GM18505 (cell line): ENCODE measurements at regions not wholly inside any gene's neighbourhood (a gene's known extent, or its start where the extent isn't known, plus 50 kb on each side); places are given as distances from the start of the nearest gene placed in this dataset.

ENCODE experiments used
- ATAC-seq: cut with Tn5 transposase; IDR thresholded peaks from one replicate; pipeline ENCODE4 v1.9.1; 2021; ENCODE audit not compliant: unreplicated experiment
- POLR2A ChIP-seq: IDR thresholded peaks from 4 replicates; pipeline ENCODE4 v1.6.1; 2011; ENCODE audit warnings: borderline replicate concordance; ENCODE audit not compliant: insufficient read depth, insufficient read length; ENCODE audit errors: extremely low read depth

- no peak for ATAC-seq
These were observed 225.2 kb upstream of the ZFP42 start for GRCh38 chr4:187770345-187770744.

GRCh38 chr4:187777954-187778353, 217.6 kb upstream of the ZFP42 start:
- no peak for TF ChIP-seq POLR2A
- ATAC-seq: no peak

More at GRCh38 chr4:187770345-187770744, 225.2 kb upstream of the ZFP42 start:
- TF ChIP-seq POLR2A: no peak

GRCh38 chr4:187780070-187780469, 215.5 kb upstream of the ZFP42 start:
- no peak for TF ChIP-seq POLR2A
- no peak for ATAC-seq

DNA sequence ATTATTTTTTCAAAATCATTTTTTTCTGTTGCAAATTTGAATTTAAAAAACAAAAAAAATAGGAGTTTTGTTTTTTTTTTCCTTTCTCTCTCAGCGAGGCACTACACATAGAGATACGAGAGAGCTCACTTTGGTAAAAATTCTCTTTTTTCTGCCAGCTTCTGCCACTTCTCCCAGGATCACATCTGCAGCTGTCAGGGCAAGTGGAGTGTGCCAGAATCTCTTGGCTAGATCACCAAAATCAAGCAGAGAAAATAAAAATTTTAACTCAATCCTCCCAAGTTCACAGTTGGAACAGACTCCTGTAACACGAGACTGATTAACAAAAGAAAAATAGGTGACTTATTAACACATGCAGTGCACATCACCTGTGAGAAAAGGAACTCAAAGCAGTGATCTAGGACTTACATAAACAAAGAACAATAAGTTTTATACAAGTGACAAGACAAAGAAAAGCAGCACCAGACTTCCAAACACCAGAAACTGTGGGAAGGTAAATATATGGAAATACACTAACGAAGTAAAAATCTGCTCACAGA, 213.2 kb upstream of the ZFP42 start:
- no peak for ATAC-seq
- no peak for TF ChIP-seq POLR2A

GRCh38 chr4:187786190-187786589, 209.4 kb upstream of the ZFP42 start:
- ATAC-seq: no peak
- TF ChIP-seq POLR2A: no peak

- no peak for TF ChIP-seq POLR2A
- ATAC-seq: no peak
These were observed 206.5 kb upstream of the ZFP42 start for GRCh38 chr4:187789078-187789477.

DNA sequence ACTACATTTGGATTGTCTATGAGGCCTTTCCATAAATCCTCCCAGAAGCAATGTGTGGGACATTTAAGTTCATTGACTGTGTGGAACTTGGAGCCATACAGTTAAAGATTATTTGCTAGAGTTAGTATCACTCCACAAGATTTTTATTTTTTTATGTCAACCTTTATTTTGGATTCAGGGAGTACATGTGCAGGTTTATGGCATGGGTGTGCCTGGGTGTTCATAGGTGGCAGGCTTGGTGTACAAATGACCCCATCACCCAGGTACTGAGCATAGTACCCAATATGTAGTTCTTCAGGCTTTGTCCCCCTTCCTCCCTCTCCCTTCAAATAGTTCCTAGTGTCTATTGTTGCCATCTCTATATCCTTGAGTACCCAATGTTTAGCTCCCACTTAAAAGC, 199.8 kb upstream of the ZFP42 start:
- TF ChIP-seq POLR2A: no peak
- ATAC-seq: no peak

DNA sequence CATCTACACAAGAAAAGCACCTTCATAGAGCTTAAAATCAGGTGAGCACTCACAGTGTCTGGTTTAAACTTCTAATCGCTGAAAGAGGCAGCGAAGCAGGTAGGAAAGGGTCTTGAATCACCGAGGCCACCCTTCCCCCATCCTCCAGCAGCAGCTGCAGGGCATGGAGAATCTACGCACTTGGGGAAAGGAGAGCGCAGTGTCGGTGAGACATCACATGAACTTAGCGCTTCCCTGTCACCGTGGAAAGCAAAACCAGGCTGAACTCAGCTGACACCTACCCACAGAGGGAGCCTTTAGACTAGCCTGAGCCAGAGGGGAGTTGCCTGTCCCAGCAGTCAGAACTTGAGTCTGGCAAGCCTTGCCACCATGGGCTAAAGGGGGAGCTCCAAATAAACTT, 197.2 kb upstream of the ZFP42 start:
- TF ChIP-seq POLR2A: no peak
- no peak for ATAC-seq

- no peak for TF ChIP-seq POLR2A
- ATAC-seq: no peak
These were observed 195.8 kb upstream of the ZFP42 start for GRCh38 chr4:187799735-187800134.

GRCh38 chr4:187811591-187811990, 184.0 kb upstream of the ZFP42 start:
- ATAC-seq: no peak
- no peak for TF ChIP-seq POLR2A

DNA sequence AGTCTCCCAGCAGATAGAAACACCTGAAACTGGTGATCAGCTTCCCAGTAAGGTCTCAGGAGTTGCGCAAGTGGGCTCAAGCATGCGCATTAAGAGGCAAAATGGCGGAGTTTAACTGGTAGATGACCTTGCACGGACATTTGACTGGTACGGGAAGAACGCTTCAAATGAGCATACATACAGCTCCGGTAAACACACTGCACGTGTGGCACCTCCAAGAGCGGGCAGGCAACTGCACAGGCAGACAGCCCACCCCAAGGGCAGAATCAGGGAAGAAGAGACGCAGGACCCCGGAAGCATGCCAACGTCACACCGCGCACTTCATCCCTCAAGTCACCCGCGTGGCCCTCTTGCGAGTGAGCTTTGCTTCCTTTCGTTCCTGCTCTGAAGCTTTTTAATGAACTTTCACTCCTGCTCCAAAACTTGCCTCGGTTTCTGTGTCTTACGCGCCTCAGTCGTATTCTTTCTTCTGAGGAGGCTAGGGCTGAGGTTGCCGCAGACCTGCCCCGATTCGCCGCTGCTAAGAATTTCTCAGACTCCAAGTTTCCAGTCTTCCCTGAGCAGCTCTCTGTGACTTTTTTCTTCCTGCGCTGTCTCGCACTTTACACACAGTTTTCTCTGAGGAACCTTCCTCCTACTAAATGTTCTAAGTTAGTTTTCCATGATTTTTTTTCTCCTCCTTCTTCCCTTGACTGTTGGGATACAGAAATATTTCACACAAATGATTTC, 180.7 kb upstream of the ZFP42 start:
- TF ChIP-seq POLR2A: no peak
- no peak for ATAC-seq

DNA sequence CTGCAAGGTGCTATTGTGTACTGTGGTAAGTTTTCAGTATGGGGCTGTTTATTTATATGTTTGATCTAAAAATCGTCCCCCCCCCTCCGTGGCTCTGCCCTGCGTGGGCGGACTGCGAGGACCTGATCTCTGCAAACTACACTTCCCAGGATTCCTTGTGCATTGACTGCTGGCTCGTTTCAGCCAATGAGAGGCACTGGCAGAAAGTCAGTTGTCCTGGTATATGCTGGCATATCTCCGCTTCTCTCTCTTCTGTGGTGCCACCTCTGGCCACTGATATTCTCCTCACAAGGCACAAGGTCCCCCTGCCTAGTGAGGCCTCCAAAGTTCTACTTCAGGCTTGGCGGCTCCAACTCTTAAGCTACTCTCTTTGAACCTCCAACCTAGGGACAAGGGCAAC, 168.8 kb upstream of the ZFP42 start:
- no peak for TF ChIP-seq POLR2A
- no peak for ATAC-seq

GRCh38 chr4:187827631-187828030, 167.9 kb upstream of the ZFP42 start:
- no peak for TF ChIP-seq POLR2A
- ATAC-seq: no peak

DNA sequence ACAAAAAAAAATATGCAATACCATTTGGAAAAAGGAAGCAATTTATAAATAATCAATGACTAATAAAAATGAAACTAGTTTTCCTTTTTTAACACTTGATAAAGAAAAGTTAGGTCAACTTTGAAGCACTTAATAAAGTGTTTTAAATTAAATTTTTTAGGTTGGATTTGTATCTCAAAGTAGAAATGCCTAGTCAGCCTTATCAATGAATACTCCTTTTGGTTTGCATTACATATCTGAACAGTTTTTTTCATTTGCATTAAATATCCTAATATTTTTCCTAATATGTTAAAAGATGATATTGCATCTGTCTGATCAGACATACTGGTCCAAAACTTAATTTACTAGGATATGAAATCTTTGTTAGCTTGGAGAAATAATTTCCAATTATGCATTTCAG, 155.8 kb upstream of the ZFP42 start:
- TF ChIP-seq POLR2A: no peak
- no peak for ATAC-seq
